Hypothalamus (tissue), 51 donors: ENCODE measurements at regions not wholly inside any gene's neighbourhood (a gene's known extent, or its start where the extent isn't known, plus 50 kb on each side); places are given as distances from the start of the nearest gene placed in this dataset.
"Not testable (repeated sequence)": the region's sequence is repeated elsewhere in the genome, so short reads cannot be mapped to it uniquely, and the experiment has no call there.

ENCODE experiments used
- DNase-seq, 51 donors: peaks; one replicate each; lab custom pipeline; 2025; lab: John Stamatoyannopoulos, UW

- DNase-seq: no peak
Observed at GRCh38 chr2:221931251-221931991, 359.3 kb upstream of the EPHA4 start.

- DNase-seq: no peak
Observed at GRCh38 chr2:221929259-221929658, 357.2 kb upstream of the EPHA4 start.

GRCh38 chr2:221926327-221926726, 354.2 kb upstream of the EPHA4 start:
- no peak for DNase-seq

GRCh38 chr2:221924576-221924975, 352.5 kb upstream of the EPHA4 start:
- peak in 2 of 51 donors; percentile 8 to 14 for DNase-seq

- DNase-seq: no peak
Observed at GRCh38 chr2:221915926-221916325, 343.8 kb upstream of the EPHA4 start.

- DNase-seq: no peak
Observed at GRCh38 chr2:221914334-221914880, 342.3 kb upstream of the EPHA4 start.

- no peak for DNase-seq
Observed at GRCh38 chr2:221911890-221912289, 339.8 kb upstream of the EPHA4 start.

GRCh38 chr2:221911321-221911720, 339.2 kb upstream of the EPHA4 start:
- no peak for DNase-seq

- no peak for DNase-seq
Observed at GRCh38 chr2:221908518-221908917, 336.4 kb upstream of the EPHA4 start.

GRCh38 chr2:221897718-221898117, 325.6 kb upstream of the EPHA4 start:
- DNase-seq: no peak

GRCh38 chr2:221896505-221897151, 324.5 kb upstream of the EPHA4 start:
- peak in 3 of 51 donors; percentile 2 to 6 (median 3) for DNase-seq

- DNase-seq: peak in 1 of 51 donors; percentile 27
Observed at GRCh38 chr2:221895366-221896121, 323.4 kb upstream of the EPHA4 start.

- no peak for DNase-seq
Observed at GRCh38 chr2:221893501-221893900, 321.4 kb upstream of the EPHA4 start.

GRCh38 chr2:221892006-221892405, 319.9 kb upstream of the EPHA4 start:
- not testable (repeated sequence) for DNase-seq

- no peak for DNase-seq
Observed at GRCh38 chr2:221883976-221884375, 311.9 kb upstream of the EPHA4 start.

GRCh38 chr2:221876016-221876415, 303.9 kb upstream of the EPHA4 start:
- no peak for DNase-seq

- no peak for DNase-seq
Observed at GRCh38 chr2:221874444-221874843, 302.3 kb upstream of the EPHA4 start.

- DNase-seq: no peak
Observed at GRCh38 chr2:221857719-221858118, 285.6 kb upstream of the EPHA4 start.

- DNase-seq: no peak
Observed at GRCh38 chr2:221853297-221853696, 281.2 kb upstream of the EPHA4 start.

- DNase-seq: no peak
Observed at GRCh38 chr2:221851531-221852045, 279.5 kb upstream of the EPHA4 start.

GRCh38 chr2:221850076-221850475, 278.0 kb upstream of the EPHA4 start:
- no peak for DNase-seq
